Vagina (tissue), 2 donors: ENCODE measurements at regions not wholly inside any gene's neighbourhood (a gene's known extent, or its start where the extent isn't known, plus 50 kb on each side); places are given as distances from the start of the nearest gene placed in this dataset.

ENCODE experiments used
- DNase-seq, 2 donors: peaks; one replicate each; pipeline ENCODE4 v3.0.0-alpha.2; 2017; ENCODE audit errors: extremely low spot score in 2 of 2
- H3K27ac ChIP-seq: fragments of 200-600 bp; sonication (generic); one replicate; pipeline ENCODE4 v1.5.1; 2019
- H3K27me3 ChIP-seq: fragments of 200-600 bp; sonication (generic); one replicate; pipeline ENCODE4 v1.5.1; 2019
- H3K36me3 ChIP-seq, 2 donors: fragments of 200-600 bp; sonication (generic); one replicate each; pipeline ENCODE4 v1.5.1; 2017 to 2019
- H3K4me1 ChIP-seq: fragments of 200-600 bp; sonication (generic); one replicate; pipeline ENCODE4 v1.5.1; 2019
- H3K4me3 ChIP-seq, 2 donors: fragments of 200-600 bp; sonication (generic); 1 replicate in 1 of 2; 2 replicates in 1 of 2; pipeline ENCODE4 v1.5.1; 2016 to 2019
- H3K9me3 ChIP-seq: fragments of 200-600 bp; sonication (generic); one replicate; pipeline ENCODE4 v1.5.1; 2019
- CTCF ChIP-seq, 3 experiments: fragments of 450-650 bp in 2 of 3; fragments of 200-600 bp in 1 of 3; sonication (generic) in 1 of 3; IDR thresholded peaks; one replicate each; pipeline ENCODE4 v1.5.1; 2017 to 2019; ENCODE audit warnings: antibody characterized with exemption in 3 of 3, mild to moderate bottlenecking in 2 of 3, moderate library complexity in 2 of 3
- POLR2A ChIP-seq, 2 donors: fragments of 450-650 bp; IDR thresholded peaks; one replicate each; pipeline ENCODE4 v1.6.1; 2017; ENCODE audit warnings: antibody characterized with exemption in 2 of 2, mild to moderate bottlenecking in 2 of 2, moderate library complexity in 2 of 2
- POLR2AphosphoS5 ChIP-seq, 2 donors: sonication (generic); formaldehyde crosslinking; IDR thresholded peaks; one replicate each; pipeline ENCODE4 v1.9.0; 2017; ENCODE audit warnings: antibody characterized with exemption in 2 of 2, mild to moderate bottlenecking in 2 of 2, low read depth in 1 of 2; ENCODE audit not compliant: insufficient read depth in 1 of 2
- intact Hi-C: fragments of 100-400 bp; cut with DNase I; formaldehyde crosslinking; loops from one replicate; pipeline ENCODE4 v1.15.1; 2023

GRCh38 chr14:51534610-51535011, 117.1 kb upstream of the FRMD6 start:
- no peaks in the 10 kb centered on the region for H3K9me3 ChIP-seq
- no peak for TF ChIP-seq CTCF (IDR thresholded peaks at IDR 0.05)
- H3K27ac ChIP-seq = no peak overlapping the region
- intact Hi-C loops = no loop called here
- H3K4me1 ChIP-seq = peaks cover 26% of the 10 kb centered on the region
- no peaks in the 10 kb centered on the region for H3K36me3 ChIP-seq
- no peak for DNase-seq
- H3K27me3 ChIP-seq = no peaks in the 10 kb centered on the region
- no peak overlapping the region for H3K4me3 ChIP-seq

GRCh38 chr14:51535443-51536044, 116.2 kb upstream of the FRMD6 start:
- H3K27ac ChIP-seq = no peak overlapping the region
- no peak overlapping the region for H3K4me3 ChIP-seq
- no peaks in the 10 kb centered on the region for H3K9me3 ChIP-seq
- peaks cover 33% of the 10 kb centered on the region for H3K4me1 ChIP-seq
- TF ChIP-seq POLR2A (IDR thresholded peaks at IDR 0.05) = no peak
- no peak for TF ChIP-seq POLR2AphosphoS5 (IDR thresholded peaks at IDR 0.05; ENCODE audit: insufficient read depth in 1 of 2, low read depth in 1 of 2)
- TF ChIP-seq CTCF (IDR thresholded peaks at IDR 0.05) = no peak
- no peaks in the 10 kb centered on the region for H3K36me3 ChIP-seq
- H3K27me3 ChIP-seq = no peaks in the 10 kb centered on the region
- DNase-seq = no peak
- intact Hi-C loops = no loop called here

GRCh38 chr14:51538973-51539372, 112.7 kb upstream of the FRMD6 start:
- Histone ChIP-seq H3K4me1 (peaks cover 19% of the 10 kb centered on the region), H3K4me3 (no peak overlapping the region), H3K27me3 (no peaks in the 10 kb centered on the region), H3K9me3 (no peaks in the 10 kb centered on the region), H3K36me3 (no peaks in the 10 kb centered on the region), H3K27ac (no peak overlapping the region)
- intact Hi-C loops = no loop called here
- DNase-seq = no peak
- no peak for TF ChIP-seq CTCF (IDR thresholded peaks at IDR 0.05)
- TF ChIP-seq POLR2AphosphoS5 (IDR thresholded peaks at IDR 0.05; ENCODE audit: insufficient read depth in 1 of 2, low read depth in 1 of 2) = no peak
- no peak for TF ChIP-seq POLR2A (IDR thresholded peaks at IDR 0.05)

- Histone ChIP-seq H3K27ac (no peak overlapping the region), H3K36me3 (no peaks in the 10 kb centered on the region), H3K27me3 (no peaks in the 10 kb centered on the region), H3K9me3 (no peaks in the 10 kb centered on the region), H3K4me3 (peak overlapping the region in 1 of 2 donors; percentile 2), H3K4me1 (peaks cover 15% of the 10 kb centered on the region)
- no peak for DNase-seq
- TF ChIP-seq POLR2A (IDR thresholded peaks at IDR 0.05) (no peak), POLR2AphosphoS5 (IDR thresholded peaks at IDR 0.05; ENCODE audit: insufficient read depth in 1 of 2, low read depth in 1 of 2) (no peak), CTCF (IDR thresholded peaks at IDR 0.05) (no peak)
- intact Hi-C loops = no loop called here
Observed at GRCh38 chr14:51539571-51540037, 112.1 kb upstream of the FRMD6 start.

GRCh38 chr14:51540364-51540763, 111.3 kb upstream of the FRMD6 start:
- no peak overlapping the region for H3K4me3 ChIP-seq
- no peaks in the 10 kb centered on the region for H3K27me3 ChIP-seq
- TF ChIP-seq POLR2AphosphoS5 (IDR thresholded peaks at IDR 0.05; ENCODE audit: insufficient read depth in 1 of 2, low read depth in 1 of 2) = no peak
- no peak for TF ChIP-seq CTCF (IDR thresholded peaks at IDR 0.05)
- no peak for TF ChIP-seq POLR2A (IDR thresholded peaks at IDR 0.05)
- peaks cover 12% of the 10 kb centered on the region for H3K4me1 ChIP-seq
- no peaks in the 10 kb centered on the region for H3K36me3 ChIP-seq
- no peaks in the 10 kb centered on the region for H3K9me3 ChIP-seq
- intact Hi-C loops = no loop called here
- no peak overlapping the region for H3K27ac ChIP-seq
- DNase-seq = no peak
